ENCODE measurements at regions not wholly inside any gene's neighbourhood (a gene's known extent, or its start where the extent isn't known, plus 50 kb on each side); places are given as distances from the start of the nearest gene placed in this dataset.
A peak's percentile ranks its signal among the peaks of the same experiment; 100 is the strongest.

DNA sequence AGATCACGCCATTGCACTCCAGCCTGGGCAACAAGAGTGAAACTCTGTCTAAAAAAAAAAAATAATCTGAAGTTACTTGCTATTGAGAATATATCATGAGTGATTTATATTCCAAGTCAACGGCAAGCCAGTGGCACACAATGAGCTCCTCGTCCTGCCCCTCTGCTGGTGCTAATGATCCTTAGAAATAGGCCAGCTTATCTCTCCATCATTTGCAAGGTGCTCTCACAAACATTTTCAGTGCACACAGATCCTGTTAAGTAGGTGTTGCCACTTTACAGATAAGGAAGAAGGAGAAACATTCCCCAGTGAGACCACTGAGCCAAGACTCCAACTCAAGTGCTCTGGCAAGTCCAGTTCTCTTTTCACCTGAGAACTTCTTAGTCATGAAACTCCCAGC, 91.3 kb upstream of the GPR45 start:
- Histone ChIP-seq H3K27ac (no peak overlapping the region), H3K4me3 (no peak overlapping the region)

DNA sequence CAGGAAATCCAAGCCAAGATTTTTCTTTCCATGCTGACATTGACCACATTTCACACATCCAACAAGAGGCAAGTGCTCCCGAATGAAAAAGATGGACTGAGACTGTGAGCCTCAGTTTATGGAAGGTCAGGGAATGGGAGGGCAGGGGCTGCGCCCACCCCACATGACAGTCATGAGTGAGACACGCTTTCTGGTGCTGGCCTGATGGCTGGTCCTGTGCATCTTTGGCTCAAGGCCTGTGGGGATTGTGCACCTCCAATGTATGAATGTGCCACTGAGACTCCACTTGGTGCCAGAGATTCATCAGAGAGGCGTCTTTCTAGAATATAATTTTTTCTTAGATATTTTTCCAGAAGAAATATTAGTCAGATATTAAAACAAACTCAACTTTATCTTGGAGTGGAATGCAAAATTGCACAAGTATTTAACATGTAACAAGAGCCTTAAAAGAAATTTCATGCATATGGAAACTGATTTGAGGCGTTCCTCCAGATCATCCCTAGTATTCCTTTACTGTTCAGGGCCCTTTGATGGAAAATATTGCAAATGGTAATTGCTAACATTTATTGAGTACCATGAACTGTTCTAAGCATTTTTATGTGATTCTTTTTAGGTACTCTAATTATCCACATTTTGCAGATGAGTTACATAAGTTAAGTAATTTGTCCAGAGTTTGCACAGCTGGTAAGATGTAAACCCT, 87.3 kb upstream of the GPR45 start:
- Histone ChIP-seq H3K4me3 (no peak overlapping the region), H3K27ac (no peak overlapping the region)

DNA sequence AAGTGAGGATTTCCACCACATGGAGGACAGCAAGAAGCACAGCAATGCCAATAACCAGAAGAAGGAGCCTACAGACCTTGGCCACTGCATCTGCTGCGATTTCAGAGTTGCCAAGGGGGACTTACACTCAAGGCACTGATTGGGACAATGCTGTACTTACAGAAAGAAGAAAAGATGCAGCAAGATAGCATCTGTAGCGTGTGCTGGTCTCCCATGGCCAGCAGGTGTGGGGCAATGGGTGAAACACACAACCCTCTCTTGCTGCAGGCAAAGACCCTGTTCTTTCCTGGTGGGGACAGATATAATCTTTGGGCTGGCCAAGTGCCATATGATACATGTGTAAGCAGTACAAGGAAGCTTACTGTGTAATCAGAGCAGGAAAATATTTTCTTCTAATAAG, 85.4 kb upstream of the GPR45 start:
- Histone ChIP-seq H3K4me3 (no peak overlapping the region), H3K27ac (no peak overlapping the region)

DNA sequence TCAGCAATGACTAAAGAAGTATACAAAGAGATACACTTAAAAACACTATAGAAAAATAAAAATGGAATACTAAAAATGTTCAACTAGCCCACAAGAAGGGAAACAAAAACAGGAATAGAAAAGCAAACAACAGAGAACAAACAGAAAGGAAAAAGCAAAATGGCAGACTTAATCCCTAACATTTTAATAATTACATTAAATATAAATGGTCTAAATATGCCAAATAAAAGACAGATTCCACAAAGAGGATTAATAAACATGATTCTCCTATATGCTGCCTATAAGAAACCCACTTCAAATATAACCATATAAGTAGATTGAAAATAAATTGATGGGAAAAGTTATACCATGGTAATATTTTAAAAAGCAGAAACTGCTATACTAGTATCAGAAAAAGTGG, 83.5 kb upstream of the GPR45 start:
- H3K4me3 ChIP-seq: no peak overlapping the region
- no peak overlapping the region for H3K27ac ChIP-seq

DNA sequence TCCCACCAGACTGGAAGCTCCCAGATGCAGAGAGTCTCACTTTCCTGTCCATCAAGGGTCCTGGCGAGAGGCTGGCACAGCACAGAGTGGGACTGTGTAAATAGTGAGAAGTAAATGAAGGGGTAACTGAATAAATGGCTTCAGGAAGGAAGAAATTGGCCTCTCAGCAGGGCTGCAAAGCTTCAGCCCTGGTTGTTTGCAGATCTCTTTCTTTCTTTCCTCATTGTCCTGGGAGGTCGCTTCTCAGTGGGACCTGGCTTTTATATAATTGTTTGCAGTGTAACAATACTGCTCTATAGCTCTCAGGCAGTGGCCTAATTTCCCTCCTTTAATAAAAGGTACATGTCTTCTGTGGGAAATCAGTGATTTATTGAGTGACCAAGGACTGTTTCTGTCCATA, 74.9 kb upstream of the GPR45 start:
- no peak overlapping the region for H3K4me3 ChIP-seq
- no peak overlapping the region for H3K27ac ChIP-seq

DNA sequence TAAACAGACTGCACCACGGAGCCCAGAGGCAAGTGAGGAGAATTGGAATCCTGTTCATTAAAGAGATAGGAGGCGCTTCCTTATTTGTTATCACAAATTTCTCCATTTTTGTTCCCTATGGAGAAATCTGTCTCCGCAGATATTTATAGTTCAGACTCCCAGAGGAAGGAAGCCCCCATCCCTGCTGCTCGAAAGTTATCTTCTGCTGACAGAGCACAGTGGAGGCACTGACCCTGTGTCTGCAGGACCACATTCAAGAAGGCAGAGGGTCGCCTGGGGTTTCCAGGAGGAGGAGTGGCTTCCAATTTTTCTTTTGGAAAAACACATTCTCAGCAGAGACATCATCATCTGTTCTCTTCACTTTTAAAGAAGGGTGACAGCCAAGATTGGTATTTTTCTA, 73.0 kb upstream of the GPR45 start:
- no peak overlapping the region for H3K4me3 ChIP-seq
- H3K27ac ChIP-seq: no peak overlapping the region

DNA sequence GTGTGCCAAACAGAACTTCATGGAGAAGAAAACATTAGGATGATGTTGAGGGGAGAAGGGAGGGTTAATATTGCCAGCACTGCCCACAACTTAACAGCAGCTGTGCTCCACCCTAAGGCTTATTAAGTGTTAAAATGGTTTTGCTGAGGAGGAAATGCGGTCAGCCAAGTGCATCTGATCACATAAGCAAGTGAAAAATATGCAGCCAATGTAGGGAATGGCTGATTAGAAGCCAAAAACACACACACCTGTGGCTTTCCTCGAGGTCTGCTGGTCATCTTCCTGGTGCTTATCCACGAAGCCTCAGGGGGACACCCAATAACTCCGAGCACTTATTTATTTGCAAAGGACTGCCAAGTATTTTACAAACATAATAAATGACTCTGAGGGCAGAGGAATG, 66.3 kb upstream of the GPR45 start:
- H3K4me3 ChIP-seq: no peak overlapping the region
- H3K27ac ChIP-seq: peak overlapping the region in 1 of 21 experiments; percentile 34

DNA sequence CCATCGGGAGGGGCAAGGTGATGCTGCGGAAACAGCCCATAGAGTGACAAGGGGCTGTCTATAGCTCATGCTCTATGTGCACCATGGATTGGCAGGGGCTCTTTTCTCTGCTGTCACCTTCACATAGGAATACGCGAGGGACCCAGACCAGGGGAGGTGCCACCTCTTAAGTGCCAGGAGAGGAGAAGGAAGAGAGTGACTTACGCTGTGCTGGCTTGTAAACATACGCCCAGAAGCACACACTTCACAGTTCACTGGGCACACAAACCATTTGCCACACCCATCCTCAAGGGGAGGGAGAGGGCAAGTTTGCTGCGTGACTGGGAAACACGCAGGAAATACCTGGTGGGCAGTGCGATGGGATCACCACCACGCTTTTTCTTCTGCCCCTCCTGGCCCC, 65.1 kb upstream of the GPR45 start:
- Histone ChIP-seq H3K27ac (no peak overlapping the region), H3K4me3 (no peak overlapping the region)

DNA sequence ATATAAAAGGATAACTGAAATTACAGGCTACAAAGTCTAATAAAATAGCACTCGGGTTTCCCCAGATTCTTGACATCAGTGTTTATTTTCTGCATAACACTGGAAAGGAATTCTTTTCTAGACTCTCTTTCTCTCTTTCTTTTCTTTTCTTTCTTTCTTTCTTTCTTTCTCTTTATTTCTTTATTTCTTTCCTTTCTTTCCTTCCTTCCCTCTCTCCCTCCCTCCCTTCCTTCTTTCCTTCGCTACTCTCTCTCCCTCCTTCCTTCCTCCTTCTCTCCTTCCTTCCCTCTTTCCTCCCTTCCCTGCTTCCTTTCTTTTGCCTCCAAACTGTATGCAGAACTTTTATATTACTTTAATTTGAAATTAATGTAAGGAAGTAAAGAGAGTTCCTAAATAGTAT, 64.5 kb upstream of the GPR45 start:
- H3K4me3 ChIP-seq: no peak overlapping the region
- H3K27ac ChIP-seq: no peak overlapping the region

DNA sequence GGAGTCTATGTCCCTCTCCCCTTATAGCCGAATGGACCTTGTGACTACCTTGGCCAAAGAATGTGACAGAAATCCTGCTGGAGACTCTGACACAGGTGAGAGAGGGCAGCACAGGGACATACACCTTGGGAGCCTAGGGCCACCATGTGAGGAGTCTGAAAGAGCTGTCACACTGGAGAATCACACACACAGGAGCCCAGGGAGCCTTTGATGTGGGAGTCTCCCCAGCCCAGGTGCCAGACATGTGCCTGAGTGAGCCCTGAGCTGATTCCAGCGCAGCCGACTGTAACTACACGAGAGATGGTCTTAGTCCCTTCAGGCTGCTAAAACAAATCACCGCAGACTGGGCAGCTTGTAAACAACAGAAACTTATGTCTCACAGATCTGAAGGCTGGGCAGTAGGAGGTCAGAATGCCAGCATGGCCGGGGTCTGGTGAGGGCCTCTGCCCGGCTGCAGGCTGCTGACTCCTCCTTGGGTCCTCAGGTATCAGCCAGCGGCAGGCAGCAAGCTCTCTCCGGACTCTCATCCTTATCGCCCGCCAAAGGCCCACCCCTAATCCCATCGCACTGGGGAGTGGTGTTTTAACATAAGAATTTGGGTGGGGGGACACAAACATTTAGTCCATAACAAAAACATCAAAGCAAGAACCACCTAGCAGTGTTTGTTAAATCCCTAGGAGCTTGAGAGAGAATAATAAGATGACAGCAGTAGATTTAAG, 63.8 kb upstream of the GPR45 start:
- Histone ChIP-seq H3K4me3 (no peak overlapping the region), H3K27ac (no peak overlapping the region)

DNA sequence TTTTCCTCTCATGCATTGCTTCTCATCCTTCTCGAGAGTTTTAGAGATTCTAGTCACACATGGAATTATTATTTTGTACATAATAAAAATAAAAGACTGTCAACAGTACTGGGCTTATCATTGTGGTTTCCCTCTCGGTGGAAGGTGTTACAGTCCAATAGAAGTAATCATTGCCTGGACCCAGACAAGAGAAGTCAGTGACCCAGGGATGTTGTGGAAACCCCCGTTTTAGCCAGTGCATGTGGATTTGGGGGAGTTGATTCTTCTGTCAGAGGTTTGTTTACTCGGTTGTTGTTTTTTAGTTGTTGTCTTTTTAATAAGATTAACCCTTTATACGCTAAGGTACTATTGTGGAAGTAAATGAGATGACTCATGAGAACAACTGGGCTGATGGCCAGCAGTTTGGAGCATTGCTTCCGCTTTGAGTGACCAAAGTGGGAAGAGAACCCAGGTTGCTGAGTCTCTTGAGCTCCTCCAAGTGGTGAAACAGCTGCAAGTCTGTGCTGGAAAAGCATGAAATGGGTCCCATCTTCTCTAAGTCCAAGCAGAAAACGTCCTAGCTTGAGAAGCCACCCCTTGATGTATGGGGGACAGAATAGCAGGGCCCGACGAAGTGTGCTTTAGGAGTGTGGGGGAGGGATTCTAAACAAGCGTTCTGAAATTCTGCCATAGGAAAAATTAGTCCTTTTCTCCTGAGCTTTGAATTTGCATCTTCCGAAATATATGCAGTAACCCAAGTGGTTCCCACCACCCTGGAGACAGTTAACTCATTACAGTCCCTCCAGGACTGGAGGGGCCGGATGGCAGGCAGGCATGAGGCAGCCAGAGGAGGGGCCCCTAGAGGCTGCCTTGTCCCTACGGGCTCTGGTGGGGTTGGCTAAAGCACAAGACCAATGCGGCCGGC, 61.8 kb upstream of the GPR45 start:
- Histone ChIP-seq H3K27ac (no peak overlapping the region), H3K4me3 (no peak overlapping the region)

DNA sequence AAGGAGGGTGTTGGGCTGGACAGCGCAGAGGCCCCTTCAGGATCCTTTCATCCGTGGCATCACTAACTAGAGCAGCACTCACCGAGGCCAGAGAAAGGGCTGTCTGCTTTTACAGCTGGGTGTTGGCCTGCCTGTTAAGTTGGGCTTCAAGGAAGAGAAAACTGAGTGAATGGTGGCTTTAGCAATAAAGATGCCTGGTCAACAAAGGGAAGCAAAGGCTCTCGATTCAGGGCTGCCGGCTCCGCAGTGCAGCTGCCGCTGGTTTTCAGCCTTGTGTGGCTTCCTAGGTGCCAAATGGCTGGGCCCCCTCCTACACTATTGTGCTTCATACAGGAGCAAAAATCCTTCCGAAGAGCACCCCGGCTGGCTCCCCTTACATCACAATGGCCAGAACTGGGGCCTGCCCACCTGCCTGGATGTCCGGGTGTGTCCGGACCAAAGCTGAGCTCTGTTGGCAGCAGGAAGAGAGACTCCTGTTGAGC, 61.0 kb upstream of the GPR45 start:
- H3K27ac ChIP-seq: no peak overlapping the region
- H3K4me3 ChIP-seq: no peak overlapping the region

DNA sequence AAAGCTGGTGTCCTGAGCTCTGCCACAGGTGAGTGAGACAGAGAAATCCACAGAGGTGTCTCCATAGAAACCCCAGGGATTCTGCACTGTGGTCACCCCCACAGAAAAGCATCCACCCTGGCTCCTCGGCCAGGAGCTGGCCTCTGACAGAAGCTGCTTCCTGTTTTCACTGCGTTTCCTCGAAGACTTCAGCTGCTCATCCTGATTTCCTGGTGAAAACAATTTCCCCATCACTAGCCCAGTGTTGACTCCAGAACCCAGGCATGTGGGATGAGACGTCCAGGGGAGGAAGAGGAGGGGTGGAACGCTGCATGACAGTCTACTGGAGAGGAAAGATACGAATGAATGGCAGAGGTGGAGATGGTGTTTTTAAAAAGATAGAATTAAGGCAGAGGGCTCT, 60.3 kb upstream of the GPR45 start:
- no peak overlapping the region for H3K4me3 ChIP-seq
- no peak overlapping the region for H3K27ac ChIP-seq

DNA sequence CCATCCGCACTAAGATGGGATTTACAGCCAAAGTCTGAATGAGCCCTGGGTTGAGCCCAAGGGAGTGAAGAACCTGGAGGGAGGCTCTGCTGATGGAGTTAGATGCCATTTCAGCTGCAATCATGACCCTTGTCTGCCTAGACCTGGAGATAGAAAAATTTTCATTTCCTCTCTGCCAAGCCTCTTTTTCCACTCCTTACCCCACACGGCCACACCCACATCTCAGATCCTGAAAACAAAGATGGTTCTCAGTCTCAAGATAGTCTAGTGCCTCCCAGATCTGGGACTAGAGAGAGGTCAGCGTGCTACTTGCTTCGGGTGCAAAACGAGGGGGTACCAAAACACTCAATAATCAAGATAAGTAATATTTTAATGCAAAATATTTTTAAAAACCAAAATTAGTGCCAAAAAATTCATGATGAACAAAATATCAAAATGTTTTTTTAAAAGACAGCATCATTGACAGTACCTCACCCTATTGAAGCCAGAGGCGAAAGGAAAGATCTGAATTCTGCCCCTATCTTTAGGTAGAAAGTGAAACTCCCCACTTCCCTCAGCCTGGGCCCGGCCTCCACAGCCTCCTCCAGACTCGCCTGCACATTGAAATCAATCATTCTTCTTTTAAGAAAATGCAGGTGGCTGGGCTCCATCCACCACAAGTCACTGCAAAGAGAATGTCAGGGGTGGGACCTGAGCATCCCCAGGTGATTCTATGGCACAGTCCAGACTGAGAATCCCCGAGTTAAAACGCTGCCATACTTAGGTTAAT, 57.8 kb upstream of the GPR45 start:
- Histone ChIP-seq H3K4me3 (no peak overlapping the region), H3K27ac (no peak overlapping the region)

DNA sequence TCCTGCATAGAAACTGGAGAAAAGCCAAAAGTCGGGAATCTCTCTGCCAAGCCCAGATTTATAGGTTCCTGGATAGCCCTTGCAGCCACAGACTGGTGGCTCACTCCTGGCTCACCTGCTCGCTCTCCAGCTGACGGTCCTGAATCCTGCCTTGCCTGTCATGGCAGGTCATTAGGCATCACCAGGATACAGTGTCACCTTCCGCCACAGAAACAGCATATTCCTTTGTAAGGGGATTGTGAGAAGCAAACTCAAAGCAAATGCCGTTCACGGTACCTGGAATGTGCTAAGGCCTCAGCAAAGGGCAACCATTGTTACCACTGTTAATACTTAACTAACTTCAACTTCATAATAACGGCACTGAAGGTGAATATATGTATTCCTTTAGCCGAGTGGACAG, 57.1 kb upstream of the GPR45 start:
- Histone ChIP-seq H3K27ac (no peak overlapping the region), H3K4me3 (no peak overlapping the region)

DNA sequence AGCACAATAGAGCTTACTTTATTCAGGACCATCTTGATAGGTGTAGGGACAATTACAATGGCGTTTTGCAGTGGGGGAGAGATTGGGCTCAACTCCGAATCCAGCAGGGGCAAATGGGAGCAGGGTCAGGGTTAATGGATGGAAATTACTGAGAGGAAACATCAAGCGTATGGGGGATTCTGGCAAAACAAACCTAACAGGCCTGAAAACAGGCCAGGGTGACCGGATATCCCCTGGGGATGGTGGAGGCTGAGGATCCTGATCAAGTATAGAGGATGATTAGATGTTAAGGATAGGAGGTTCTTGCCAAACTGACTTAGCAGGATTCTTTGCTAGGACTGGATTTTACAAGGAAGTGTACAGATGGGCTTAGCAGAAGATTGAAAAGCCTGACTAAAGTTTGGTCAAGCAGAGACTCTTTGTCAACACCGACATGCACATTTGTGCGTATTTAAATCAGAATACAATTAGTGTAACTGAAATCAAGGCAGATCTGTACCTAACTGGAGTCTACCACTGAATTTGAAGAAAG, 54.5 kb upstream of the GPR45 start:
- Histone ChIP-seq H3K4me3 (no peak overlapping the region), H3K27ac (no peak overlapping the region)

DNA sequence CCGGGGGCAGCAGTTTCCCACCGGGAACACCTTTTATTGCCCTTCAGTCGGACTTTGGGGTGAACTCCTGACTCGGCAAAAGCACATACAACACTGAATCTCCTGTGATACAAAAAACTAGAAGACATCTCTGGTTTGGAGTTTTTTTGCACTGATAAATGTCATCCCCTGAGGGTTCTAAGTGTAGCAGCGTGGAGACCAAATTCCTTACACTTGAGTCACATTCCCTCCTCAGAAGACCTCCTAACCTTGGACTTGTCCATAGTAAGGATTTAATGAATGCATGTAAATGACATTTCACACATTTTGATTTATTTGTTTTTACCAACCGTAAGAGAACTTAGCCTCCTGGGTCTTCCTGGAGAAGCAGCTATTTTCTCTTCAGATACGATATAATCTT, 54.0 kb upstream of the GPR45 start:
- no peak overlapping the region for H3K27ac ChIP-seq

DNA sequence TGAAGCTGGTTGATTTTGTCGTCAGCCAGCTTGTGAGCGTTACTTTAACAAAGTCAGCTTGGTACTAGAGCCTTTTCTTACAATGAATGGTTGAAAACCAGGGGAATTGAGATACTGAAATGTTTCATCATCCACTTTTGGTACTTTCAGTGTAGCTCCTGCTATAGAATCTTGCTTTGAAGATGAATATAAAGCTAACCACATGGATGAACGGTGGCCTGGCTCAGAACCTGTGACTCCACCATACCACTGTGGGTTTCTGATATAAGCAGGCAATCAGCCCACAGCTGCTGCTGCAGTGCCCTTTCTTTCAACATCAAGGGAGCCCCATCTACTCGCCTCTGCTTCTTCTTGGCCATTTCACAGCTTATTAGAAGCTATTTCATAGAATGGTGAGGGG, 53.2 kb upstream of the GPR45 start:
- Histone ChIP-seq H3K27ac (no peak overlapping the region), H3K4me3 (no peak overlapping the region)

More for the DNA sequence above, 54.0 kb upstream of the GPR45 start:
- no peak overlapping the region for H3K4me3 ChIP-seq
